OCI-M2 (cell line): ENCODE measurements at regions not wholly inside any gene's neighbourhood (a gene's known extent, or its start where the extent isn't known, plus 50 kb on each side); places are given as distances from the start of the nearest gene placed in this dataset.
A peak's percentile ranks its signal among the peaks of the same experiment; 100 is the strongest.
"Not testable (repeated sequence)": the region's sequence is repeated elsewhere in the genome, so short reads cannot be mapped to it uniquely, and the experiment has no call there.

Experiments used
- DNase-seq: peaks from one replicate; lab custom pipeline; 2025; ENCODE audit not compliant: unreplicated experiment; lab: John Stamatoyannopoulos, UW

GRCh38 chr5:77871946-77872345 lies 95.8 kb upstream of the TBCA start:
- no peak for DNase-seq

- no peak for DNase-seq
Measured at GRCh38 chr5:77871016-77871415, 94.9 kb upstream of the TBCA start.

GRCh38 chr5:77869116-77869798 lies 93.1 kb upstream of the TBCA start:
- DNase-seq, result no peak

- no peak for DNase-seq
Measured at GRCh38 chr5:77867914-77868313, 91.8 kb upstream of the TBCA start.

- no peak for DNase-seq
Measured at GRCh38 chr5:77867194-77867691, 91.1 kb upstream of the TBCA start.

GRCh38 chr5:77866198-77866597 lies 90.1 kb upstream of the TBCA start:
- no peak for DNase-seq

GRCh38 chr5:77864997-77865396 lies 88.9 kb upstream of the TBCA start:
- DNase-seq, result no peak

GRCh38 chr5:77863181-77863580 lies 87.0 kb upstream of the TBCA start:
- DNase-seq, result no peak

- no peak for DNase-seq
Measured at GRCh38 chr5:77861576-77861975, 85.4 kb upstream of the TBCA start.

- DNase-seq, result no peak
Measured at GRCh38 chr5:77859306-77859705, 83.2 kb upstream of the TBCA start.

- DNase-seq, result not testable (repeated sequence)
Measured at GRCh38 chr5:77858678-77859077, 82.5 kb upstream of the TBCA start.

- DNase-seq, result no peak
Measured at GRCh38 chr5:77855369-77855768, 79.2 kb upstream of the TBCA start.

GRCh38 chr5:77853353-77853907 lies 77.3 kb upstream of the TBCA start:
- no peak for DNase-seq

GRCh38 chr5:77852514-77853352 lies 76.6 kb upstream of the TBCA start:
- DNase-seq, result peak; percentile 30

GRCh38 chr5:77852068-77852513 lies 76.0 kb upstream of the TBCA start:
- no peak for DNase-seq

GRCh38 chr5:77851176-77852067 lies 75.3 kb upstream of the TBCA start:
- DNase-seq, result no peak

- no peak for DNase-seq
Measured at GRCh38 chr5:77850536-77851175, 74.5 kb upstream of the TBCA start.

GRCh38 chr5:77849308-77849900 lies 73.3 kb upstream of the TBCA start:
- no peak for DNase-seq

- no peak for DNase-seq
Measured at GRCh38 chr5:77847814-77848290, 71.7 kb upstream of the TBCA start.

GRCh38 chr5:77847129-77847460 lies 71.0 kb upstream of the TBCA start:
- DNase-seq, result no peak
